ENCODE measurements at regions not wholly inside any gene's neighbourhood (a gene's known extent, or its start where the extent isn't known, plus 50 kb on each side); places are given as distances from the start of the nearest gene placed in this dataset.

DNA sequence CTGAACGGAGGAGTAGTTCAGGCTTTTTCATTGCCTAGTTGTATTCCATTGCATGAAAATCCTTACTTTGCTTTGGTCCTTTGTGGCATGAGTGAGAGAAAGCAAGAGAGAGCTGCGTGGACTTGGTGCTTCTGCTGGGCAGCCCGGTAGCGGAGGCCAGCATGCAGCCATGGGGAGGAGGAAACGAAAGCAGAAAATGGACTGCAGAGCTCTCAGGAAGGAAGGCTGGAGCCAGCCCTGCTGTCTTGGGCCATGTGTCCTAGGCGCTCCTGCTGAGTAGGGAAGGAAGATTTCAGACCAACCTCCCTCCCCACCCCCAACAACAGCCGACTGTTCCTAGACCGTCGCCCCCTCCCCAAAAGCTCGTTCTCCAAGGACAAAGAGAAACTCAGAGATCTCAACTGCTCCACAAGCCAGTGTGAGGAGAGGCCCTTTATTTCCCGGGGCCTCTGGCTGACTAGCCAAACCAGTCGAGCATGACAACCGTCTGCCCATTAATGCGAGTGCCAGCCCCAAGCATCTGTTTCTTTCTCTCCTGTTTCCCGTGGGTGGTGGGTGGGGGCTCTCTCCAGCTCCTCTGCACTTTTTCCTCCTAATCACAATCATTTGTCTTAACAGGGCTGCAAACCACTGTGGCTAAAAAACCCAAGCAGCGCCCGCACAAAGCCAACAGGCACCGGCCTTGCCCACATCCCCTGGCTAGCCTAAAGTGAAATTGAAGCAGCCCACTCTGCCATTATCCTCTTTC is 66.8 kb upstream of the FZD7 start:
- DNase-seq (no peak), ATAC-seq (no peak)
- Mint-ChIP-seq H3K4me3 (no peak overlapping the region), H3K9me3 (no peaks in the 10 kb centered on the region), H3K27ac (no peak overlapping the region), H3K27me3 (peaks cover 1% of the 10 kb centered on the region), H3K36me3 (ENCODE audit: low read depth) (no peaks in the 10 kb centered on the region), H3K4me1 (ENCODE audit: low read depth) (no peaks in the 10 kb centered on the region)
- ChIA-PET POLR2A (interaction anchor here (0.8 kb wide), 1 partner anchor 11 kb away, joined by 3 read pairs; no protein-coding TSS in a partner anchor), CTCF (interaction anchor here (1.3 kb wide), 2 partner anchors 9 to 107 kb away, joined by 4 to 5 read pairs; no protein-coding TSS in a partner anchor)
- intact Hi-C loops (cut with micrococcal nuclease) = no loop called here
- TF ChIP-seq, protein P1, sequence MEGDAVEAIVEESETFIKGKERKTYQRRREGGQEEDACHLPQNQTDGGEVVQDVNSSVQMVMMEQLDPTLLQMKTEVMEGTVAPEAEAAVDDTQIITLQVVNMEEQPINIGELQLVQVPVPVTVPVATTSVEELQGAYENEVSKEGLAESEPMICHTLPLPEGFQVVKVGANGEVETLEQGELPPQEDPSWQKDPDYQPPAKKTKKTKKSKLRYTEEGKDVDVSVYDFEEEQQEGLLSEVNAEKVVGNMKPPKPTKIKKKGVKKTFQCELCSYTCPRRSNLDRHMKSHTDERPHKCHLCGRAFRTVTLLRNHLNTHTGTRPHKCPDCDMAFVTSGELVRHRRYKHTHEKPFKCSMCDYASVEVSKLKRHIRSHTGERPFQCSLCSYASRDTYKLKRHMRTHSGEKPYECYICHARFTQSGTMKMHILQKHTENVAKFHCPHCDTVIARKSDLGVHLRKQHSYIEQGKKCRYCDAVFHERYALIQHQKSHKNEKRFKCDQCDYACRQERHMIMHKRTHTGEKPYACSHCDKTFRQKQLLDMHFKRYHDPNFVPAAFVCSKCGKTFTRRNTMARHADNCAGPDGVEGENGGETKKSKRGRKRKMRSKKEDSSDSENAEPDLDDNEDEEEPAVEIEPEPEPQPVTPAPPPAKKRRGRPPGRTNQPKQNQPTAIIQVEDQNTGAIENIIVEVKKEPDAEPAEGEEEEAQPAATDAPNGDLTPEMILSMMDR (IDR thresholded peaks at IDR 0.05) = no peak

DNA sequence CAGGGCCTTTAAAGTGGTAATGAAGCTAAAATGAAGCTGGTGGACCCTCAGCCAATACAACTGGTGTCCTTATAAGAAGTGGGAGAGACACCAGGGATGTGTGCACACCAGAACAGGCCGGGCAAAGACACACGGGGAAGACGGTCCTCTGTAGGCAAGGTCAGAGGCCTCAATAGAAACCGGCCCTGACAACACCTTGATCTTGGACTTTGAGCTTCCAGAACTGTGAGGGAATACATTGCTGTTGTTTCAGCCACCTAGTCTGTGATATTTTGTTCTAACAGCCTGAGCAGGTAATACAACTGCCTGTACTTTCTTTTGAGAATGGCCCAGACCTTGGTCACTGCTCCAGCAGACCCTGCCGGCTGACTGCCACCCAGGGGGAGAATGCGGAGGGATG is 65.6 kb upstream of the FZD7 start:
- CTCF ChIA-PET = interaction anchor here (1.3 kb wide), 1 partner anchor 11 kb away, joined by 4 read pairs; no protein-coding TSS in a partner anchor
- Mint-ChIP-seq H3K27ac (no peak overlapping the region), H3K27me3 (peaks cover 1% of the 10 kb centered on the region), H3K36me3 (ENCODE audit: low read depth) (no peaks in the 10 kb centered on the region), H3K9me3 (no peaks in the 10 kb centered on the region), H3K4me3 (no peak overlapping the region), H3K4me1 (ENCODE audit: low read depth) (no peaks in the 10 kb centered on the region)
- ATAC-seq (no peak), DNase-seq (no peak)
- POLR2A ChIA-PET = no interaction called here
- intact Hi-C loops (cut with micrococcal nuclease) = no loop called here
- TF ChIP-seq, protein P1 (IDR thresholded peaks at IDR 0.05) = no peak

- POLR2A ChIA-PET = no interaction called here
- no peak overlapping the region for H3K4me3 Mint-ChIP-seq
- TF ChIP-seq, protein P1 (IDR thresholded peaks at IDR 0.05) = no peak
- no peaks in the 10 kb centered on the region for H3K36me3 Mint-ChIP-seq (ENCODE audit: low read depth)
- H3K27me3 Mint-ChIP-seq = peaks cover 1% of the 10 kb centered on the region
- CTCF ChIA-PET = no interaction called here
- DNase-seq (no peak), ATAC-seq (no peak)
- intact Hi-C loops (cut with micrococcal nuclease) = no loop called here
- H3K9me3 Mint-ChIP-seq = no peaks in the 10 kb centered on the region
- no peaks in the 10 kb centered on the region for H3K4me1 Mint-ChIP-seq (ENCODE audit: low read depth)
- H3K27ac Mint-ChIP-seq = no peak overlapping the region
These were observed 65.2 kb upstream of the FZD7 start for GRCh38 chr2:201968476-201968875.

- CTCF ChIA-PET = no interaction called here
- H3K27ac Mint-ChIP-seq = no peak overlapping the region
- POLR2A ChIA-PET = no interaction called here
- TF ChIP-seq, protein P1 (IDR thresholded peaks at IDR 0.05) = no peak
- intact Hi-C loops (cut with micrococcal nuclease) = no loop called here
- no peaks in the 10 kb centered on the region for H3K36me3 Mint-ChIP-seq (ENCODE audit: low read depth)
- H3K27me3 Mint-ChIP-seq = peaks cover 1% of the 10 kb centered on the region
- ATAC-seq (no peak), DNase-seq (no peak)
- no peaks in the 10 kb centered on the region for H3K9me3 Mint-ChIP-seq
- no peak overlapping the region for H3K4me3 Mint-ChIP-seq
- no peaks in the 10 kb centered on the region for H3K4me1 Mint-ChIP-seq (ENCODE audit: low read depth)
These were observed 64.3 kb upstream of the FZD7 start for GRCh38 chr2:201969241-201969937.

Measured in activated CD8-positive, alpha-beta T cell treated with anti-CD3 and anti-CD28 coated beads for 36 hours (primary cell).